ENCODE measurements at regions not wholly inside any gene's neighbourhood (a gene's known extent, or its start where the extent isn't known, plus 50 kb on each side); places are given as distances from the start of the nearest gene placed in this dataset.

- TF ChIP-seq CTCF (IDR thresholded peaks at IDR 0.05) (no peak), POLR2AphosphoS5 (IDR thresholded peaks at IDR 0.05) (no peak), EP300 (IDR thresholded peaks at IDR 0.05) (no peak), POLR2A (IDR thresholded peaks at IDR 0.05) (no peak)
These were observed 94.7 kb upstream of the NAV2 start for GRCh38 chr11:19617696-19618523.
